A549 (cell line): ENCODE measurements at regions not wholly inside any gene's neighbourhood (a gene's known extent, or its start where the extent isn't known, plus 50 kb on each side); places are given as distances from the start of the nearest gene placed in this dataset.

Source experiments
- JUN ChIP-seq, 2 experiments: fragments of >200 bp; sonication (Bioruptor Twin); formaldehyde crosslinking; IDR thresholded peaks; 2 replicates in 1 of 2; 3 replicates in 1 of 2; pipeline ENCODE4 v1.6.1; 2016 to 2017
- POLR2A ChIP-seq: IDR thresholded peaks from 2 replicates; pipeline ENCODE4 v1.6.1; 2012; ENCODE audit warnings: mild to moderate bottlenecking, low read length

DNA sequence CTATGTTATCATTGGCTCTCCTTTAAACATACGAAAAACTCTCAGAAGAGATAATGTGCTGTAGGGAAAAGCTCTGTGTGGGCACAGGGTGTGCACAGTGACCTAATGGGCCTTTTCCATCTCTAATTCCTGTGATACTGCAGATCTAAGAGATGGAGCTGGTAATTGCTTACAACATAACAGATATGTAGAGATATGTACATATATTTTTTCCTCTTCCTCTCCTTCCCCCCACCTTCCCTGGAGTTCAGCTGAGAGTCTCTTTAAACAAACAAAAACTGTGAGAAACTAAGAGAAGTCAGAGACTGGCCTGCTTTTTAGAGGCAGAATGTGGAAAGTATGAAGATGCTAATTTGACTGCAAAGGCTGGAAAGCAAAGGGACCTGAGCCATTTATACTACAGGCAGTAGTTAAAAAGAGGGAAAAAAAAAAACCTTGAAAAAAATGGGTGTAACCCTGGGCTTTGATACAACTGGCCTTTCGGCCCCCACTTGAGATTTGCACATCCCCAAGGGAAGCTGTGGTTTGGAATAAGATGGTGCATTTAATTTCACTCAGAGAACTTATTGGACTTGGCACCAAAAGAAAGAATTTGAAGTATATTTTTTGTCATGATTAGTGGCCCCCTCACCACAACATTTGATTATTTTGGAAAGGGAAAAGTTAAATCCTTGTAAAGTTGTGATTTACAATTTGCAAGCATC is 502.2 kb upstream of the ZEB2 start:
- TF ChIP-seq JUN (IDR thresholded peaks at IDR 0.05) = no peak
- no peak for TF ChIP-seq POLR2A
